ENCODE measurements at regions not wholly inside any gene's neighbourhood (a gene's known extent, or its start where the extent isn't known, plus 50 kb on each side); places are given as distances from the start of the nearest gene placed in this dataset.

DNA sequence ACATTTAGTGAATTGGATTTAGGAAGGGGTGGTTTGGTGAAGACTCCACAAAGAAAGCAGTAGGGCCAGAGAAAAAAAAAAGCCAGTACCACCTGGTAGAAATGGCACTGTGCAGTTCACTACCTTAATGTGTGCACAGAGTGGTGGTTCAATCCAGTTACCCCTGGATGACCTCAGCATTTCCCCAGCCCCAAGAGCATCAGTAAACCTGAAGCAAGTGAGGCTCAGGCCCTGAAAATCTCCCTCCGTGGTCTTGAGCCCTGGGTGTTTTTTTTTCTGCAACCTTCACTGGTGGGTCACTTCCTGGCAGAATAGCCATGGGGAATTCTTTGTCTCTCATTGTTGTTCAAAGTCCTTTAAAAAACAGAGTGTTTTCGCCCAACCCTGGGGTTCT lies 202.9 kb downstream of the GADD45G start:
- DNase-seq (ENCODE audit: low read depth, low spot score): no peak

DNA sequence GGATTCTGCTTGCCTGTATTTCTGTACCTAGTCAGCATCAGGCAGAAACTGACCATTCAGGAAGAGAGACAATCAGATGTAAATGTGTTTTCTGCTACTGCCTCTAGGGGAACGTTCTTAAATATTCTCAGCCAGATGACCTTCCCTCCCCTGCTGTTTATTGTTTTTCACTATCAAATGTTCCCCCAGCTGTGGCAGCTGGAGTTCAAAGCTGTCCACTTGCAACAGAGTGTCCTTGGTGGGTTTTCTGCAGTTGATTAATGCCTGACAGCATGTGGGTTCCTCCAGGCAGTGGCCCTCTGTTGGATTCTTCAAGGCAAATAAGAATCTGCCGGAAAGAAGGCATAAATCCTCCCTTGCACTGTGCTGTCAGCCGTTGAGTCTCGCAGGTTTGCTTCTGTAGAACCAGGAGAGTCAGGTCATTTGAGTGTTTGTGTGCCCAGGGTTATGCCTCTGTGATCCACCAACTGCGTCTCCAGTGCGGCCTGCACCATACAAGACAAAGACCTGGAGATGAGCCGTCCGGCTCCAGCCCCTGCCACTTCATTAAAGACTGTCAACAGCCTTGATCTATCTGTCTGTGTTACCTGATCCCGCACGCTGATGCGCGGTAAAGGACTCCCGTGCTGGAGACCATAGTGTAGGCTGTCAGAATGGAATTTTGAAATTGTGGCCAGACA lies 203.4 kb downstream of the GADD45G start:
- DNase-seq (ENCODE audit: low read depth, low spot score): no peak

DNA sequence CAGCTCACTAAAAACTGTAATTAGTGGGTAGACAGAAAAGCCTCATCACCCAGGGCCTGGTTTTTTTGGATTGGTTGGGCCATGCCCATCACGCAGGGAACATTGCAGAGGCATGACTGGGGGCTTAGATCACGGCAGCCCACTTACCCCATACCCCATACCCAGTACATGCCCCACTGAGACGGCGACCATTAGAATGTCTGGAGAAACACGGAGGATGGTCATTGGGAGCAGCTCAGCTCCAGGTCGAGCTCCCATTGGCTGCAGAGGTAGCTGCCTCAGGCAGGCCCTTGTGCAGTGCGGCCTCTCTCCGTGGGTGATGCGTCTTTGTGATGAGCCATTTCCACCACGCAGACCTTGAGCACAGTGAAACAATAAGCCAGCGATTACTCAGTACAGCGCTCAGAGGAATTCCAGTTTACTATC lies 204.0 kb downstream of the GADD45G start:
- DNase-seq (ENCODE audit: low read depth, low spot score): no peak

DNA sequence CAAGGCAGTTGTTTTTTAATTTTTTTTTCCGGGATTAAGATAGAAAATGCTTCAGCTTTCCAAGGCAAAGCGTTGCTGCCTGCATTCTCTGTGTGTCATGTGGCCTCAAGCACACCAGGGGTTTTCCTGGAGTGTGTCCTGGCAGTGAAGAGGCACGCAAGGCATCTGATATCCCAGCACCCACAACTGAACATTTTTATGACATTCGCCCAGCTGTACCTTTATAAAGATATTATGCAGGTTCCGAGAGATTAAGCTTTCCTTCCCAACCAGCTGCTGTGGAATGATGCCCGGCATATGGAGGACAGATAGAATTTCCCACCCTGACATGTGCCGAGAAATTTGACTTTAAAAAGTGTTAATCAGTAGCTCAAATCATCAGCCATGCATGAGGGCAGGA lies 205.6 kb downstream of the GADD45G start:
- DNase-seq (ENCODE audit: low read depth, low spot score): no peak

DNA sequence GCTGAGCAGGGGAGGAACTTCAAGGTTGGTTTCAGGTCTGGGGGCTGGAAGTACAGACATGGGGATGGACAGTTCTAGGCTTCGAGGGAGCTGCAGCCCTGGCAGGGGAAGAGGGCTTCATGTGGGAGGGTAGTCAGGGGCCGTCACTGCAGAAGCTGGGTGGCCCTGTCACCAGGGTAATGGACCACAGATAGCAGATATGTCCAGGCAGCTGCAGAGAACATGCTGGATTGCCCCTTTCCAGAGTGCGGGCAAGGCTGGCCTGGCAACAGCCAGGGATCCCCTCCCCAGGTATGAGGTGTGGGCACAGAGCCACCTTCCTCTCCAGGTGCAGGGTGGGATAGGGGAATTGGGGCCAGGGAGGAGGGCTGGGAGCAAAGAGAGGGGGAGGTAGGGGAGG lies 206.5 kb downstream of the GADD45G start:
- DNase-seq (ENCODE audit: low read depth, low spot score): no peak

DNA sequence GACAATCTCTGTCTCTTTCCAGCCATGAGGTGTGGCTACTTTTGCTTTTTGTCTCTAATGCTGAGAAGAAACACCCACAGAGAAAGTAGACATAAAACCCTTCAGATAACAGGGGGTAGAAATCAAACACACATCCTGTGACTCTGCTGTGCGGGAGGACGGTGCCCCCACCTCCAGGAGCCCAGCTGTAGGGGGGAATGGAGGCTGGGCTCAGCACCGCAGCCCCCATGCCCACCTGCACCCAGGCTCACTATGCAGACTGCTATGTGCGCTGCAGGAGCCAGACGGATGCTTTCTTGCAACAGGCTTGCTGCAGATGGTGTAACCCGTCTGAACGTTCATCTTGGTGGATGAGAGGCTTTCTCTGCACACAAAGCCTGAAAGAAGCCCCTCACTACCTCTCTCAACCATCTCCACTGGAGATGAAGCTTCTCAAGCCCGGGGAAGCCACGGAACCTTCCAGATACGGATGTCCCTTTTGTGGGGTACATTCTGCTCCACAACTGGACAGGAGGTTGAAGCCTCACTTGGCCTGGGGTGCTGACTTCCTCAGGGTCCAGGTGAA lies 207.2 kb downstream of the GADD45G start:
- no peak for DNase-seq (ENCODE audit: low read depth, low spot score)

DNA sequence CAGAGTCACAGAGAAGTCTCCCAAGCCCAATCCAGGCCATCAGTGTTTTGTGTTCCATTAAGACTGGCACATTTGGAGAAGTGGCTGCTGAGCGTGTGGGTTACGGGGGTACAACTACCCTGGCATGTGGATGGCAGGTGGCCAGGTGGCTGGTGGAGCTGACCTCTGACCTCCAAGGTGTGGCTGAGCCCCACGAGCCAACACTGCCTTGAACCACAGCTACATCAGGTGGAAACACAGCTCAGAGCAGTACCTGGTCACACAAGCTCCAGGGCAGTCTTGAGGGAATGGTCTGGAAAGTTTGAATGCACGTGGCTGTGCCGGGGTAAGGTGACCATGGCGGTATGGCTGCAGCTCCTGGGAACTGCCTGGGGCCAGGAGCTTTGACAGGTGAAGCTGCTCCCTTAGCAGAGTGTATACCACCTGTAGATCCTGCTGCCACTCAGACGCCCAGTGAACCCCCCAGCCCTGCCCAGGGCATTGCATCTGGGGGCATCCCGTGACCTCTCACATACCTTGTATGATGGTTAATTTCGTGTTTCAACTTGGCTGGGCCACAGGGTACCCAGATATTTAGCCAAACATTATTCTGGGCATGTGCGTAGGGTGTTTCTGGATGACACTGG lies 207.9 kb downstream of the GADD45G start:
- DNase-seq (ENCODE audit: low read depth, low spot score): no peak

DNA sequence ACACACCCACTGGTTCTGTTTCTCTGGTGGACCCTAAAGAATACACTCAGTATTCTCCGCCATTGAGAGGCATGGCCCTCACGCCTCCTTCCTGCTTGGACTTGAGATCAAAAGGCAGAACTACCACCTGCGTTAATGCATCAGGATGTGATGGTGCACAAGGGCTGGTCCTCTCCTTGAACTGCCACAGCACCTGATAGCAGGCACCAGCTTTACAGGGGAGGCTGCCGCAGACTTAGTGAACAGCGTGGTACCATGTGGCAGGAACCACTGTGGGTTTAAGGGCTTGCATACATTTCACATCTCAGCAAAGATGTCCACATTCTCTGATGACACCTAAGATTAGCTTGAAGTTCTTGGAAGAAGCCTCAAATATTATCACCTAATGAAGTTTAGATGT lies 208.7 kb downstream of the GADD45G start:
- DNase-seq (ENCODE audit: low read depth, low spot score): no peak

DNA sequence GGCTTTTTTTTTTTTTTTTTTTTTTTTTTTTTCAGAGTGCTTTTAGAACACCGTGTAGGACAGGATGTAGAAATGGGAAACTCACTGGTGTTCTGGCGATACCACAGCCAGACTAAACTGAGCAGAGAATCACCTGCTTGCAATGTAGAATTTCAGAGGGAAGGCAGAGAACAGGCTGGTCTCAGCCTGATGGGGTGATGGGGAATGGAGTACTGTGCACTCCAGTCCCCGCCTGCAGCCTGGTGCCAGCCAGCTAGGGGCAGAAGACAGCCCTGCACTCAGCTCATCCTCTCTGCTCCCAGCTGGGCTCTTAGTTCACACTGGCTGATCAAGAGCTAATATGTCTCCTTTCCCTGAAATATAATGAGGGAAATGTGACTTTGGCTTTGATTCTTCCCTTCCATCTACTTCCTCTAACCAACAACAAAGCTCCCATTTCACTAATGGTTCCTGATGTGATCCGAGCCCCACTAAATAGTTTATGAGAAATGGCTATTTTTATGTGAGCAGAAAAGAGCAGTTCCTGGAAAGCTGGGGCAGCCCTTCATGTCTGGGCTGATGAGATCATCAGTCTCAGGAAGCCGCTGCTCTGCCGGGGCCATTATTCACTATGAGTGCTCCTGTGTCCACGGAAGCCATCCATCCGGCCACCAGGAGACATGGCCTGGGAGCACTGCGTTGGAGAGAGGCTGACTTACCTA lies 209.7 kb downstream of the GADD45G start:
- no peak for DNase-seq (ENCODE audit: low read depth, low spot score)

DNA sequence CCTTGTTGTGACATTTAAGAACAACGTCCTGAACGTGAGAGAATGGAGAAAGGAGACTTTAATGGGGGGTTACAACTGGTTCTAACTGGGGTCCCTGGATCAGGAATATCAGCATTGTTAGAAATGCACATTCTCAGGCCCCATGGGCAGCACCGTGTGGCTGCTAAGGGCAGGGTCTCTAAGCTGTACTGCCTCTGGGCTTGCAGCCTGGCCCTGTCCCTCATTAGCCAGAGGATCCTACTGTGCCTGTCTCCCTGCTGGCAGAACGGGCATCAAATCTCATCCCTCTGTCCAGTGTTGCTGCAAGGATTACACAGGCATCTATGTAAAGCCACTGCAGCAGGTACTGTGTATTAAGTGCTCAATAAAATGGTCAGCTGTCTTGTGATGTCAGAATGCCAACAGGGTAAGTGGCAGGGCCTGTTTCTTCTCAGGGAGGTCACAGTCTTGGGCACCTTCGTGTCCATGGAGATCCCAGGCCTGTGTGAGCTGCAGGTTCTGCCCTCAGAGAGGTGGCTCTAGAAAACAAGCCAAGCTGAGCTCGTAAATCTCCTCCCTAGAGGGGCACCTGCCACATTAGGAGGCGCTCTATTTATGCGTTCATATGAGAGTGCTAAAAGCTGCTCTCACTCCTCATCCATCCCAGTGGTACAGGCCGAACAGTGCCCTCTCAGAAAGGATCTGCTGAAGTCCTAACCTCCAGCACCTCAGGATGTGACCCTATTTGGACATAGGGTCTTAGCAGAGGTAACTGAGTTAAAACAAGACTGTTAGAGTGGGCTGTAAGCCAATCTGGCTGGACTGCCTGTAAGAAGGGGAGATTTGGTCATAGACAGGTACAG lies 210.5 kb downstream of the GADD45G start:
- DNase-seq (ENCODE audit: low read depth, low spot score): no peak

DNA sequence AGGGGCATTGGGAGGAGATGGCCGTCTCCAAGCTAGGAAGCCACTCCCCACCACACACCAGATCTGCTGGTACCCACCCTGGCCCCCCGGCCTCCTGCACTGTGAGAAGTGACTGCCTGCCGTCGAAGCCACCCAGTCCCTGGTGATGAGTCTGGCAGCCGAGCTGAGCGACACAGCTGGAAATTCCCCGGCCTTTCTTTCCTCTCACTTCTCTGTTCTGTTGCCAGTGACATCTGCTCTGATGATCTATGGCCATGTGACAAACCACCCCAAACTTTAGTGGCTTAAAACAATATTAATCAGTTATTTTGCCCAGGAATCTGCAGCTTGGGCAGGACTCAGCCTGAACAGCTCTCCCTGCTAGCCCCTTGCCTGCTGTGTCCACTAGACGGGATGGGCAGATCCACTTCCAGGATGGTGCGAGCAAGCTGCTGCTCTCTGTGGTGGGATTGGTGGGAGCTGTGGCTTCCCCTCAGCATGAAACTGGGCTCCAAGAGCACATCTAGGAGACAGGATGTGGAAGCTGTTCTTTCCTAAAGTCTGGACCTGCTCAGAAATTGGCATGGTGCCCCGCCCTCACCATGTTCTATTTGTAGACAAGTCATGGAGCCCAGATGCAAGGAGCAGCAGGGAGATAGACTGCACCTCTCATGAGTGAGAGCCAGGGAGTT lies 211.2 kb downstream of the GADD45G start:
- no peak for DNase-seq (ENCODE audit: low read depth, low spot score)

DNA sequence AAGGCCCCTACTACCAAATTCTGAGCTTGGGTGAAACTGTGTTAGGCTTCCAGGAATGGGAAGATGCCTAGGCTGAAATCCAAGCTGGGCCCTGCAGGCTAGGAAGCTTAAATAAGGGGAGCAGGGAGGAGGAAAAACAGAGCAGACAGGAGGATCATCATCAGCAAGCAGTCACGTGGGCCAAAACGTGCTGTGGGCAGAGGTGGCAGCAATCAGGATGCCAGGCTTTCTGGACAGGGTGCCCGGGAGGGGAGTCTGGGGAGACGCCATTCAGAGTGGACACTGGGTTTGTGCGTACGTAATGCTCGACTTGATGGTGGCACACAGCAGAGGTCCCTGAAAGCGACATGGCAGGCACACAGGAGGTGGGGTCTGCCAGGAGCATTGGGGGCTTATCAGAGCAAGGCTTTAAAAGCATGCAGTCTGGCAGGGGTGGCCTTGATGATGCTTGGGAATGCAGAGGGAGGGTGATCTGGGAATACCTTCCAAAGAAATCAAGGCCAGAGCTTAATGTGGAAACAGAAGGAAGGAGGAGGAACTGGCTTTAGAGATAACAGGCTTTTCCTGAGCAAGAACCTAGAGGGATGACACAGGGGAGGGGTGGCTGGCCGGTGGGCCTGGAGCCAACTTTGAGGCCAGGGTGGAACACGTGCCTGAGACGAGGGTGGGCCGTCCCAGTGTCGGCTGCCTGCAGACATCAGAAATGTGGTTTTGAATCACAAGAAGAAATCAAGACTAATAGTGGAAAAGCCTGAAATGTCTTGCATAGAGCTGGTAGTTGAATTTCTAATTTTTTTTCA lies 212.5 kb downstream of the GADD45G start:
- DNase-seq (ENCODE audit: low read depth, low spot score): no peak

DNA sequence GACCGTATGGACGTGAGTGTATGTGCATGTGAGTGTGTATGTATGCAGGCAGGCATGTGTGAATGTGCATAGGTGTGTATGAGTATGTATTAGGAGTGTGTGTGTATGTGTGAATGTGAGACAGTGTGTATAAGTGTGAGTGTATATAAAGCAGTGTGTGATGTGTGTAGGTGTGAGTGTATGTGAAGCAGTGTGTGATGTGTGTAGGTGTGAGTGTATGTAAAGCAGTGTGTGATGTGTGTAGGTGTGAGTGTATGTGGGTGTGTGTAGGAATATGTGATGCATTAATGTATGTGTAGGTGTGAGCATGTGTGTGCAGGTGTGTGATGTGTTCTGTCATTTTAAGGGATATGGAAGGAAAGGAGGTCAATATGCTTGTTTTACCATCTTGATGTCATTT lies 215.5 kb downstream of the GADD45G start:
- no peak for DNase-seq (ENCODE audit: low read depth, low spot score)

DNA sequence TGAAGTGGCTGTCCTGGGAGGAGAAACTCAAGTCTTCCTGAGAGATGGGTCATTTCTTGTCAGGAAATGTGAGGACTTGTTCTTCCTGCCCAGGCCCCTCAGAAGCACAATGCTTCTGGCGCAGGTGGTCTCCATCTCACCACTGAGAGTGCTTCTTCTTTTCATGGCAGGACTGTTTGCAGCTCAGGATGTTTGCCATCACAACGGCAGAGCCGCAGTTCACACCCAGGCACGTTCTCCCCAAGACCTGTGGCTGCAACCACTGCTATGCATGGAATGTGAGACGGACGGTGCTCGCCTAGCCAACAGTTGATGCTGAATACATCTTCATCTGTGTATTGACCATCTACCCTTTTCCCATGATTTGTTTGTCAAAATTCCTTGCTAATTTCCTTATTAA lies 216.3 kb downstream of the GADD45G start:
- DNase-seq (ENCODE audit: low read depth, low spot score): no peak

DNA sequence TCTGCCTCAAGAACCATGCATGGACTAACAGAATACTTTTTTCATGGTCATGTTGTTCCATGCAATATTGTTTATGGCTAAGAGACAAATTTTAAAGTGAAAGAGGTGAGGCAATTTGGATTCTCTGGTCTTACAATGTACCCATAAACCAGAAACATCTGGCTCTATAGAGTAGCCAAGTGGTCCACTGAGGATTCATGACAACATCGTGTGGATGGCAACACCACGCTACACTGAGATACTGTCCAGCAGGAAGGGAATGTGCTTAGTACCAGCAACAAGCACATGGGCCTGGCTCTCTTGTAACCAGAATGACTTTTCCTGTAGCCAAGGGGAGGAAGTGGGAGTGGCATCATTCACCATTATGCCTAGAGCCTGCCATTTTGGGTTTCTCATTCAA lies 218.2 kb downstream of the GADD45G start:
- no peak for DNase-seq (ENCODE audit: low read depth, low spot score)

DNA sequence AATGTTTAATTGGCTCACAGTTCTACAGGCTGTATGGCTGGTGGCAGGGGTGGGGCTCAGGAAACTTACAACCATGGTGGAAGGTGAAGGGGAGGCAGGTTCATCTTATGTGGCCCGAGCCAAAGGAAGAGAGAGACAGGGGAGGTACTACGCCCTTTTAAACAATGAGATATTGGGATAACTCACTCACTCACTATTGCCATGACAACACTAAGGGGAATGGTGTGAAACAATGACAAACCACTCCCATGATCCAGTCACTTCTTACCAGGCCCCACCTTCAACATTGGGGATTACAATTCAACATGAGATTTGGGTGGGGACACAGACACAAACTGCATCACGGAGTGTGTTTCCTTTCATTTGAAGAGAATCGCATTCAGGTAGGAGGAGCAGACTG lies 220.9 kb downstream of the GADD45G start:
- DNase-seq (ENCODE audit: low read depth, low spot score): no peak

DNA sequence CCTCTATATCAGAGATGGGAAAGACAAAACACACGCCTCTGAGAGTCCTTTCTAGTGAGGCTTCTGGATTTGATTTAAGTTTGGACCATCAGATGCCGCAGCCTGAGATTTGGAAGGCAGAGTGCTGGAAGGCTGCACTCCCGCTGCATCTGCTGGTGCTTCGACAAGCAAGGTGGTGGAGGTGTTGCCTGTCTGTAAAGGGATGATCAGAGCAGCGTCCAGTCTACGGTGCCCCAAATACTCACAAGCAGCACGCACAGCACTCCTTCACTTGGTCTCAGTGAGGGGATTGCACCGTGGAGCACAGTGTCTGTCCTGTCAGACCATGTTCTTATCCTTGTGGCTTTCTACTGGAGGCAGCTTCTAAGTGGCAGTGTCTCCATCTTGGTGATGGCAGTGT lies 221.4 kb downstream of the GADD45G start:
- no peak for DNase-seq (ENCODE audit: low read depth, low spot score)

DNA sequence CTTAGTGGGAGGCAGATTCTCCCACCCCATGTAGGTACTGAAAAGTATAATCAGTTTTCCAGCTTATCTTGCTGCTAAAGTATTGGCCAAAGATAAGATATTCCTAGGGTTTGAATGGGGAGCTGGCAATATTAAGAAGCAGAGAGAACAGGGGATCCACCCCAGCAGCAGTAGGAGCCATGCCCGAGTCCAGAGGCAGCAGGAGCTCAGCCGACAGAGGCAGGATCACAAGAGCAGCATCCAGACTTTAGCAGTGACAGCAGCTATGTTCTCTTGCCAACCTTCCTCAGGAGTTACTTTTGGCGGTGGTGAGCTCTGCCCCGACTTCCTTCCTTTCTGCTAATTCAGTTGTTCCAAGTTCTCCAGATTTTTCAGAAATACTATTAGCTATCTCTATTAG lies 224.5 kb downstream of the GADD45G start:
- DNase-seq (ENCODE audit: low read depth, low spot score): no peak

DNA sequence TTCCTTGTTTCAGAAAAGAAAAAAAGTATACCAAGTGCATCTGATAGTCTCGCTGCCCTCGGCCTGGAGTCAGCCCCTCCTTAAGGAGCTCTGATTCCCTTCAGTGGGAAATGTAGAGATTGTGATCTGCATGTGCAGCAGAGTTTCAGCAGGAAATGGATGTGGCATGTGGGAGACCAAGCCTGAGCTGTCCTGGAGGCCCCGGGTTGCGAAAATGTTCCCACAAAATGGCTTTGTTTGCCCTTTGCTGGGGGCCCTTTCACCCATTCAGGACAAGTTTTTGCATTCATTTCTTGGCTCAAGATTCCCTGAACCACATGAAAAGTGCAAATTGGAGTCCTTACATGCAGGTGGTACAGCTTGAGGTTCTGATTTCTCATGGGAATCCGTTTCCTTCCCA lies 230.9 kb downstream of the GADD45G start:
- no peak for DNase-seq (ENCODE audit: low read depth, low spot score)

DNA sequence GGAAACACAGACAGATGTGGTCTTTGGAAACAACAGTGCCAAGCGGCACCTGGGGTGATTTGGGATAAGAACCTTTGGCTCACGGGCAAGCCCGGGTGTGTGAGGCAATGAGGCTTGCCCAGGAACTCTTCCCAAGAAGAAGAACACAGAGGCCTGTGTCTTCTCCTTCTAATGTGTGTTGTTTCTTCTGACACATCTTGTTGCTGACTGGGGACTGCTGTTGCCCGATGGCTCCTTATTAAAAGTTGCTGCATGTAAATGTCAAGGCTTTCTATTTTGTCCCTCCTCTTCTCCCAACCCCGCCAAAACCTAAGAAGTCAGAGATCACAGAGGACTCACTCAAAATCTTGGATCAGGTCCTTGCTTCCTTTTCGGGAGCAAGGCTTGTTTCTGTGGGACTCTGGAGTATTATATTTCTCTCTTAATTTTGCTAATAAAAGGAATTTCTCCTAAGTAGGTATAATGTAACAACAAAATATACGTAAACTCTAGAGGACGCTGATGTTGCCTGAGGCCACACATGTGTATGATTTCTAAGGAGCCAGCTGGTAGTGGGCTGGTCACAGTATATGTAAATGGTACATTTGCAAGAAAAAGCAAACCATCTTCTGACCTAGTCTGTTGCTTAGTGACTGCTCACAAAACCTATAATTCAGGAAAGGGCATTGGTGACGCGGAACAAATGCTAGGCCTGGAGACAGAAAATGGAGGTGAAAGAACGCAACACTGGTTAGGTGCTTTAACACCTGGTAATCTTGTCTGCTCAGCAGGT lies 232.5 kb downstream of the GADD45G start:
- no peak for DNase-seq (ENCODE audit: low read depth, low spot score)
